ENCODE measurements at regions not wholly inside any gene's neighbourhood (a gene's known extent, or its start where the extent isn't known, plus 50 kb on each side); places are given as distances from the start of the nearest gene placed in this dataset.

DNA sequence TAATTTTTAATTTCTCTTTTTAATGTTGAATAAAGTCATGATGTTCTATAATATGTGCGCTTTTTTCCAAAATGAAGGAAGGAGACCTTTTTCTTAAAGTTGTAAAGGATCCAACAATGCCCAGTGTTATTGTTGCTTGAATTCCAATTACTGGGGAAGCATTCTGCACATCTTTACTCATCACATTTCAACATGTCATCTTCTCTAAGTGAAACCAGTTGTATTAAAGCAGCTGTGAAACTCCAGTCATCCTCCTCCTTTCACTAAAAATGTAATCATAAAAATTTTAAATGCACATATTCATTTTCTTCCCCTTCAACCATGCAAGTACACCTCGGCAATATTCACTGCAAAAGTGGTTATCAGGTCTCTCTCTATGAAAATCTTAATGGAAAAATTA is 722.7 kb downstream of the TSN start:
- DNase-seq, result no peak

DNA sequence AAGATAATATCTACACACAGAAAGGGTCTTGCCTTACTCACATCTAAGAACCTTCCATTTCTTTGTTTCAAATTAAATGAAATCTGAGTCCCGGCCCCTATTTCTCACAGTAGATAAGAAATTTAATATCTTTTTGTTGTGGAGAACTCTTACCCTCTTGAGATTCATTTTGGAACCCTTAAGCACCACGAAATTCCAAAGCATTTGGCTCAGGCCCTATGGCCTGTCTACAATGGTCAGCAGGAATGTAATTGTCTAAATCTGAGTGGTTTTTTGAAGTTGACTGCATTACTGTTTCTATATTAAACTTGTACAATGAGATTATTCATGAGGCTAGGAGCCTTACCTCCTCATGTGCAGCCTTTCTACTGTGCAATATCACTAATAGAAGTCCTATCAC is 723.3 kb downstream of the TSN start:
- Histone ChIP-seq H3K36me3 (ENCODE audit: insufficient read depth, low read length) (no peaks in the 10 kb centered on the region), H3K79me2 (ENCODE audit: low read length) (no peaks in the 10 kb centered on the region)

More for the DNA sequence above, 722.7 kb downstream of the TSN start:
- Histone ChIP-seq H3K4me2 (ENCODE audit: low read depth, low read length, poor library complexity, severe bottlenecking) (no peak overlapping the region), H3K9ac (ENCODE audit: low read length) (no peak overlapping the region), H3K9me2 (replicated peaks; ENCODE audit: insufficient read depth, low read length) (no peaks in the 10 kb centered on the region; the same call in 1 of the 2 replicates), H2AFZ (ENCODE audit: low read length) (no peak overlapping the region), H3K9me3 (ENCODE audit: low read length) (no peaks in the 10 kb centered on the region), H3K27me3 (ENCODE audit: low read length) (0 out of 2 replicates have a peak, but pooled peaks cover 4% of the 10 kb centered on the region), H3K4me1 (ENCODE audit: low read length) (peaks cover 17% of the 10 kb centered on the region), H3K79me2 (ENCODE audit: low read length) (no peaks in the 10 kb centered on the region), H4K20me1 (ENCODE audit: insufficient read depth, low read depth, low read length) (no peaks in the 10 kb centered on the region), H3K36me3 (ENCODE audit: insufficient read depth, low read length) (no peaks in the 10 kb centered on the region), H3K27ac (ENCODE audit: low read length) (no peak overlapping the region), H3K4me3 (ENCODE audit: low read length) (no peak overlapping the region)

DNA sequence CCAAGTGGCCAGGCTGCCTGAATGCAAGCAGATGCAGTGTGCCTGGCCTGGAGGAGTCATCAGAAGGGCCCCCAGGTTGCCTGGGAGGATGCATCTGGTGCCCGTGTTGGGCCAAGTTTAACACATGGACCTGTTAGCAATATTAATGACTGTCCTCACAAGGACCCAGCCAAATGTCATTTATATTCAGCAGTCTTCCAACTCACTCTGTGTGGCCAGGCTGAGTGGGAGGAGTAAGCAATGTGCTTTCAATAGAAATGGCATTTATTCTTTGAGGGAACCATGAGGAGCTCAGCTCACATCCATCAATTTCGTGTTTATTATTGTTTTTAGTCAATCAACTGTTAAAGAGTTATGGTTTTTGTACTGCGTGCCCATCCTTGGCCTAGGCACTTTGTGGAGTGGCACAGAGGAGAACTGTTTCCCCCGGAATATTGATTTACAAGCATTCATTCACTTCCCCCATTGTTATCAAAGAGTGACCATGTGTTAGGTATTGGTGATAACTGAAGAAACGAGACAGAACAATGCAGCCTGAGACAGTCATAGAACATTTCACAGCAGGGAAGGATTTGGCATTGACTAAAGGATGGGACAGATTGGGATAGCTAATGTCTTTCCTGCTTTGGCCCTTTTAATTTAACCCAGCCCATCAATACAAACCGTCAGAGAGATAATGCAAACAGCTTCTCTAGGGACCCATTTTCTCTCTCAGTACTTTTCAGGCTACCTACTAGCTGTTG is 725.2 kb downstream of the TSN start:
- no peaks in the 10 kb centered on the region for H3K36me3 ChIP-seq (ENCODE audit: insufficient read depth, low read length)
- H4K20me1 ChIP-seq (ENCODE audit: insufficient read depth, low read depth, low read length), result no peaks in the 10 kb centered on the region
- peaks cover 17% of the 10 kb centered on the region for H3K4me1 ChIP-seq (ENCODE audit: low read length)
- no peaks in the 10 kb centered on the region for H3K79me2 ChIP-seq (ENCODE audit: low read length)
- H3K9ac ChIP-seq (ENCODE audit: low read length), result no peak overlapping the region
- H2AFZ ChIP-seq (ENCODE audit: low read length), result no peak overlapping the region
- DNase-seq, result no peak
- no peak overlapping the region for H3K27ac ChIP-seq (ENCODE audit: low read length)
- 0 out of 2 replicates have a peak, but pooled peaks cover 4% of the 10 kb centered on the region for H3K27me3 ChIP-seq (ENCODE audit: low read length)
- no peak overlapping the region for H3K4me2 ChIP-seq (ENCODE audit: low read depth, low read length, poor library complexity, severe bottlenecking)
- H3K4me3 ChIP-seq (ENCODE audit: low read length), result no peak overlapping the region
- H3K9me3 ChIP-seq (ENCODE audit: low read length), result no peaks in the 10 kb centered on the region
- H3K9me2 ChIP-seq (replicated peaks; ENCODE audit: insufficient read depth, low read length), result no peaks in the 10 kb centered on the region; the same call in 1 of the 2 replicates

More for the DNA sequence above, 723.3 kb downstream of the TSN start:
- Histone ChIP-seq H3K9ac (ENCODE audit: low read length) (no peak overlapping the region), H3K9me3 (ENCODE audit: low read length) (no peaks in the 10 kb centered on the region), H3K27ac (ENCODE audit: low read length) (no peak overlapping the region), H3K4me3 (ENCODE audit: low read length) (no peak overlapping the region), H3K27me3 (ENCODE audit: low read length) (0 out of 2 replicates have a peak, but pooled peaks cover 4% of the 10 kb centered on the region), H4K20me1 (ENCODE audit: insufficient read depth, low read depth, low read length) (no peaks in the 10 kb centered on the region), H3K4me1 (ENCODE audit: low read length) (peaks cover 17% of the 10 kb centered on the region), H2AFZ (ENCODE audit: low read length) (no peak overlapping the region), H3K4me2 (ENCODE audit: low read depth, low read length, poor library complexity, severe bottlenecking) (no peak overlapping the region), H3K9me2 (replicated peaks; ENCODE audit: insufficient read depth, low read length) (no peaks in the 10 kb centered on the region; the same call in 1 of the 2 replicates)
- no peak for DNase-seq

DNA sequence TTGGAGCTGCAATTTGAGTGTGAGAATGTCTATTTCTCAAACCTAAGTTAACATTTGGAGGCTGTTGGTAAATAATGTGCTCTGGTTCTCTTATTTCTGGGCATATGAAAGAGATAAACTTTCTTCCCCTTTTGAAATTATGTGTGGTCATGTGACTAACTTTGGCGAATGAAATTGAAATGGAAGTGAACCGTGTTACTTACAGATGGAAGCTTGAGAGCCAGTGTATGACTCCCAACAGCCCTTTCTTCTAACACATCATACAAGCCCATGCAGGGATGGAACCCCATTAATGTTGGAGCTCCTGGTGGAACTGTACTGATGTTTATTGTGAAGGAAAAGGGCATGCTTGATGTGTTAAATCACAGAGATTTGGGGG is 725.8 kb downstream of the TSN start:
- no peaks in the 10 kb centered on the region for H3K36me3 ChIP-seq (ENCODE audit: insufficient read depth, low read length)
- 0 out of 2 replicates have a peak, but pooled peaks cover 4% of the 10 kb centered on the region for H3K27me3 ChIP-seq (ENCODE audit: low read length)
- no peak overlapping the region for H2AFZ ChIP-seq (ENCODE audit: low read length)
- no peak overlapping the region for H3K27ac ChIP-seq (ENCODE audit: low read length)
- H3K9me3 ChIP-seq (ENCODE audit: low read length), result no peaks in the 10 kb centered on the region
- no peak overlapping the region for H3K4me3 ChIP-seq (ENCODE audit: low read length)
- no peaks in the 10 kb centered on the region for H3K79me2 ChIP-seq (ENCODE audit: low read length)
- H4K20me1 ChIP-seq (ENCODE audit: insufficient read depth, low read depth, low read length), result no peaks in the 10 kb centered on the region
- no peak overlapping the region for H3K4me2 ChIP-seq (ENCODE audit: low read depth, low read length, poor library complexity, severe bottlenecking)
- H3K4me1 ChIP-seq (ENCODE audit: low read length), result peaks cover 17% of the 10 kb centered on the region
- no peaks in the 10 kb centered on the region; the same call in 1 of the 2 replicates for H3K9me2 ChIP-seq (replicated peaks; ENCODE audit: insufficient read depth, low read length)
- no peak overlapping the region for H3K9ac ChIP-seq (ENCODE audit: low read length)
- no peak for DNase-seq

DNA sequence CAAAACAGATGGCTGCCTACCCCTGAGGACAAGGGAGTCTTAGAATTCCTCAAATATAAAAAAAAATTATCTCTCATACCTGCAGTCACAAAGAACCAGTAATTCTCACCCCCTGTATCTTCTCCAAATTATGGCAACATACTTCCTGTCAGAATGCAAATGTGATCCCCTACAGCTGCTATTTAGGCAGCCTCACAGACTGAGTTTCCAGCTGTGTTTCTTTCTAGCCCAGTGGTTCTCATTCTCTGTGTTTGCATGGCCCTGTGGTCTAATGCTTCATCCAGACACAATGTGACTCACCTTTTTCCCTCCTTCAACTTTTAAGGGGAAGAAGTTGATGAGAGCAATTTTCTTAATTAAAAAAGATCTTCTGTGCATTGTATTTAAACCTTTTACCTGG is 726.3 kb downstream of the TSN start:
- peak; percentile 47 for DNase-seq
- Histone ChIP-seq H3K9ac (ENCODE audit: low read length) (no peak overlapping the region), H2AFZ (ENCODE audit: low read length) (no peak overlapping the region), H3K4me3 (ENCODE audit: low read length) (no peak overlapping the region), H4K20me1 (ENCODE audit: insufficient read depth, low read depth, low read length) (no peaks in the 10 kb centered on the region), H3K27me3 (ENCODE audit: low read length) (0 out of 2 replicates have a peak, but pooled peaks cover 2% of the 10 kb centered on the region), H3K79me2 (ENCODE audit: low read length) (no peaks in the 10 kb centered on the region), H3K36me3 (ENCODE audit: insufficient read depth, low read length) (no peaks in the 10 kb centered on the region), H3K9me3 (ENCODE audit: low read length) (no peaks in the 10 kb centered on the region), H3K27ac (ENCODE audit: low read length) (no peak overlapping the region), H3K4me1 (ENCODE audit: low read length) (peaks cover 17% of the 10 kb centered on the region), H3K4me2 (ENCODE audit: low read depth, low read length, poor library complexity, severe bottlenecking) (peak overlapping the region; percentile 6), H3K9me2 (replicated peaks; ENCODE audit: insufficient read depth, low read length) (no peaks in the 10 kb centered on the region; the same call in 1 of the 2 replicates)

DNA sequence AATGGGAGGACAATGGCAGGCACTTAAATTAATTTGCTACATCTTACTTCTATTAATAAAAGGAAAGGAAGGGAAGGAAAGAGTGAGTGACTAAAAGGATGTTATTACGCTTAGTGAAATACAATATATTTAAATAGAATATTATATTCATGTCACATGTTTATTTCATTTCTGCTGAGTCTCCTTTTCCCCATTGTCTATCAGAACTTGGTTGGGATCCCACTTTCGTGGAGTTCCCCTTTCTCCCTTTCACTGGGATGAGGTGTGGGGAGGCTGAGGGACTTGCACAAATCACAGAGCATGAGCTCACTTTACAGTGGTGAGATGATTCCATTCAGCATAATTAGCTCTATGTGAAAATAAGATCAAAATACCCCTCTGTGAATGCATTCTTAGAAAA is 730.6 kb downstream of the TSN start:
- Histone ChIP-seq H2AFZ (ENCODE audit: low read length) (no peak overlapping the region), H4K20me1 (ENCODE audit: insufficient read depth, low read depth, low read length) (no peaks in the 10 kb centered on the region), H3K4me3 (ENCODE audit: low read length) (no peak overlapping the region), H3K9me2 (replicated peaks; ENCODE audit: insufficient read depth, low read length) (no peaks in the 10 kb centered on the region), H3K4me1 (ENCODE audit: low read length) (peaks cover 17% of the 10 kb centered on the region), H3K4me2 (ENCODE audit: low read depth, low read length, poor library complexity, severe bottlenecking) (no peak overlapping the region), H3K79me2 (ENCODE audit: low read length) (no peaks in the 10 kb centered on the region), H3K9me3 (ENCODE audit: low read length) (no peaks in the 10 kb centered on the region), H3K9ac (ENCODE audit: low read length) (no peak overlapping the region), H3K27ac (ENCODE audit: low read length) (no peak overlapping the region), H3K27me3 (ENCODE audit: low read length) (no peaks in the 10 kb centered on the region), H3K36me3 (ENCODE audit: insufficient read depth, low read length) (no peaks in the 10 kb centered on the region)
- no peak for DNase-seq

DNA sequence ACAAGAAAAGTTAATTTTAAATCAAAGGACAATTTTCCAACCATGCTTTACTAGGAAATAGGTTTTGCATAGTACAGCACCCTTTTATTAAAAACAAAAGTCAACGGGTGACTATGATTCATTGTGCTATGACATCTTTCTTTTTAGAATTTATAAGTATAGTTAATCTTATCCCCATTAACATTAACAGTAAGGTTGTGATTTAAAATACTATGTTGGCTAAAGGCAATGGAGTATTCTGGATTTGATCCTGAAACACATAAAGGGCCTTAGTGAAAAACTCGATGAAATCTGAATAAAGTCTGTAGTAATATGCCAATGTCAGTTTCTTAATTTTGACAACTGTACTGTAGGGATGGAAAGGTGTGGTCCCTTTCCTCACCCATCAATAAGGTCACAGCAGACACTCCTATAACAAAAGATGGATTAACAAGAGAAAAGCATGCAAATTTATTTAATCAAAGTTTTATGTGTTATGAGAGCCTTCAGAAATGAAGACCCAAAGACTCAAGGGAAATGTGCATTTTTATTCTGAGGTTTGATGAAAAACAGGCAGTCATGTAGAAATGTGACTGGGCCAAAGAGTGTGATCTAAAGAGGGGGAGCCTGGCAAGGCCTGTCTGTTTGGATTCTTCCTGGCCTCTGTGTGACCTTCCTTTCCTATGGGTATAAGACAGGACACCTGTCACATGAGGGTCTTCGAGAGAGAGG is 731.4 kb downstream of the TSN start:
- H2AFZ ChIP-seq (ENCODE audit: low read length), result no peak overlapping the region
- no peak overlapping the region for H3K4me2 ChIP-seq (ENCODE audit: low read depth, low read length, poor library complexity, severe bottlenecking)
- H3K27ac ChIP-seq (ENCODE audit: low read length), result no peak overlapping the region
- H3K27me3 ChIP-seq (ENCODE audit: low read length), result no peaks in the 10 kb centered on the region
- no peaks in the 10 kb centered on the region for H3K9me2 ChIP-seq (replicated peaks; ENCODE audit: insufficient read depth, low read length)
- DNase-seq, result no peak
- H3K4me3 ChIP-seq (ENCODE audit: low read length), result no peak overlapping the region
- no peaks in the 10 kb centered on the region for H3K9me3 ChIP-seq (ENCODE audit: low read length)
- H3K4me1 ChIP-seq (ENCODE audit: low read length), result peaks cover 9% of the 10 kb centered on the region
- no peaks in the 10 kb centered on the region for H3K79me2 ChIP-seq (ENCODE audit: low read length)
- H3K9ac ChIP-seq (ENCODE audit: low read length), result no peak overlapping the region
- no peaks in the 10 kb centered on the region for H3K36me3 ChIP-seq (ENCODE audit: insufficient read depth, low read length)
- no peaks in the 10 kb centered on the region for H4K20me1 ChIP-seq (ENCODE audit: insufficient read depth, low read depth, low read length)

DNA sequence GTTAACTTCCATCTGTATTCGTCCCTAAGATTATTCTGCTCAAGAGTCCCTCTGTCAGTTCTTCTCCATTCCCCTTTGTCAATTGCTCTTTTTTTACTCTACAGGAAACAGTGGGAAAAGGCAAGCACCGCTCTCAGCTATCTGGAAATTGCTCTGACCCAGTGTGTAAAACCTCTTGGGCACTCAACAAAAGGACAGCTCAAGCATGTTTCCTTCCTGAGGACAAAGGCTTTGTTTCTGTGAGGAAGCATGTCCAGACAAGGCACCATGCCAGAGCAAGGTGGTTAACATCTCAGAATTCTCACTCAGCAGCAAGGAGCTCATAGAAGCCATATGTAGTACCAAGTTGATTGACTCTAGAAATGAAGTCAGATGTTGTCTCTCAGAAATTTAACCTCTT is 735.6 kb downstream of the TSN start:
- no peaks in the 10 kb centered on the region for H3K27me3 ChIP-seq (ENCODE audit: low read length)
- no peaks in the 10 kb centered on the region for H3K79me2 ChIP-seq (ENCODE audit: low read length)
- no peak overlapping the region for H3K4me2 ChIP-seq (ENCODE audit: low read depth, low read length, poor library complexity, severe bottlenecking)
- no peaks in the 10 kb centered on the region for H3K9me3 ChIP-seq (ENCODE audit: low read length)
- H3K4me1 ChIP-seq (ENCODE audit: low read length), result no peaks in the 10 kb centered on the region
- no peak overlapping the region for H3K9ac ChIP-seq (ENCODE audit: low read length)
- H3K27ac ChIP-seq (ENCODE audit: low read length), result no peak overlapping the region
- H3K4me3 ChIP-seq (ENCODE audit: low read length), result no peak overlapping the region
- DNase-seq, result no peak
- no peak overlapping the region for H2AFZ ChIP-seq (ENCODE audit: low read length)
- H3K9me2 ChIP-seq (replicated peaks; ENCODE audit: insufficient read depth, low read length), result no peaks in the 10 kb centered on the region
- H4K20me1 ChIP-seq (ENCODE audit: insufficient read depth, low read depth, low read length), result no peaks in the 10 kb centered on the region
- H3K36me3 ChIP-seq (ENCODE audit: insufficient read depth, low read length), result no peaks in the 10 kb centered on the region
